Amniotic epithelial cell (primary cell): ENCODE measurements at regions not wholly inside any gene's neighbourhood (a gene's known extent, or its start where the extent isn't known, plus 50 kb on each side); places are given as distances from the start of the nearest gene placed in this dataset.
"Not testable (repeated sequence)": the region's sequence is repeated elsewhere in the genome, so short reads cannot be mapped to it uniquely, and the experiment has no call there.

ENCODE experiments used
- DNase-seq: peaks from one replicate; pipeline ENCODE4 v3.0.0-alpha.2; 2010; ENCODE audit warnings: low read depth

DNA sequence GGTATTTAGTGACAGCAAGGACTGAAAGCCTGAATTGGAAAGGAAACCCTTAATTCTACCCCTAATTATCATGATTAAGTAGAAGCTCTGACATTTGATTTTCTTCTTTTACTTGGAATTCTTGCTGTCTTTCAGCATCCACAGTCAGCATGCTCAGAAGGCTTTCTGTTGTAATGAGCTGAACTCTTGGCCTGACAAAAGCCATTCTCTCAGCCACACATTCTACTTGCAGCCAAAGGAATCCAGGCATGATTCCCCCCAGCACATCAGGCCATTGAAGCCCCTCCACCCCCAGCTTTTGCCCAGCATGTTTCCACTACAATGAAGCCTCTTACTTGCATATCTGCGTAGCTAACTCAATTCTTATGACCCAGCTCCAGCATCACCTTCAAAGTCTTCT is 94.3 kb upstream of the FRMD4A start:
- no peak for DNase-seq

DNA sequence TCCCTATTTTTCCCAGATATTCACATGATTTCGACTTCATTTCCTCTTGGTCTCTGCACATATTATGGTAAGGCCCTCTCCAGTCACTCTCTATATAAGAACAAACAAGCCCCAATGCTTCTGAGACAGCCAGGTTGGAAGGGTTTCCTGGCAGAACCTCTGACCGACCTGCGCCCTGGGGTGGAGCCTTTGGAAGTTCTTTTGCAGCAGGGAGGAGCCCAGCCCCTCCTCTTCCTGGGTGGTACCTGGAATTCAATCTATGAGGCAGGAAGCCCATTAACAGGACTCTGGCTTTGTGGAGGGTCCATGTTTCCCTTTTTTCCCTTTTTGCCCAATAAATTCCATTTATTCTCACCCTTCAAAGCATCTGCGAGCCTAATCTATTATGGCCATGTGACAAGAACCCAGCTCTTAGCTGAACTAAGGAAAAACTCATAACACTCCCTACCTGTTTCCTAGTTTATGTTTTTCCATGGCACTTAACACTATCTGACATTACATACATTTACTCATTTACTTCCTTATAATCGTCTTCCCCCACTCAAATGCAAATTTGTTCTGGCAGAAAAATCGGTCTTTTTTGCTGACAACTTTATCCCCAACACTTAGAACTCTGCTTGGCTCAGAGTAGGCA is 92.5 kb upstream of the FRMD4A start:
- DNase-seq, result no peak

DNA sequence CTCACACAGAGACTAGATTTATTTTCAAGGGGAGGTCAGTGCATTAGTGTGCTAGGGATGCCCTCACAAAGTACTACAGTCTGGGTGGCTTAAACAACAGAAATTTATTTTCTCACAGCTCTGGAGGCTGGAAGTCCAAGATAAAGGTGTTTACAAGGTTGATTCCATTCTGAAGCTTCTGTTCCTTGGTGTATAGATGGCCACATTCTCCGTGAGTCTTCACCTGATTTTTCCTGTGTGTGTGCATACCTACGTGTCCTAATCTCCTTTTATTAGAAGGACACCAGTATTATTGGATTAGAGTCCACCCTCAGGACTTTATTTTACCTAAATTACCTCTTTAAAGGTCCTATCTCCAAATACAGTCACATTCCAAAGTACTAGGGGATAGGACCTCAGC is 91.7 kb upstream of the FRMD4A start:
- DNase-seq, result no peak

DNA sequence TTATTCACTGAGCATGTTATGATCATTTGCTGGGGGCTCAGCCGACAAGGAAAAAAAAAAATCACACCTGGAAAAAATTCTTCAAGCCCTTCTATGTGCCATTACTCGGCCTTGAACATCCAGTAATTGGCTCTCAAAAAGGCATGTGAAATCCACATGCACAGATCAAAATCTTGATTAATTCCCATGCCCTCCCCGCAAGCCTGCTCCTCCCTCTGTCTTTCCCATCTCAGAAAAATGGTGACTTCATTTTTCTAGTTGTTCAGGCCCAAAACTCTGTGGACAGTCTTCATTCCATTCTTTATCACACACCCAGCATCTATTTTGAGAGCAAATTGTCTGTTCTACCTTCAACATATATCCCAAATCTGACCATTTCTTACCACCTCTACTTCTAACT is 91.2 kb upstream of the FRMD4A start:
- no peak for DNase-seq

DNA sequence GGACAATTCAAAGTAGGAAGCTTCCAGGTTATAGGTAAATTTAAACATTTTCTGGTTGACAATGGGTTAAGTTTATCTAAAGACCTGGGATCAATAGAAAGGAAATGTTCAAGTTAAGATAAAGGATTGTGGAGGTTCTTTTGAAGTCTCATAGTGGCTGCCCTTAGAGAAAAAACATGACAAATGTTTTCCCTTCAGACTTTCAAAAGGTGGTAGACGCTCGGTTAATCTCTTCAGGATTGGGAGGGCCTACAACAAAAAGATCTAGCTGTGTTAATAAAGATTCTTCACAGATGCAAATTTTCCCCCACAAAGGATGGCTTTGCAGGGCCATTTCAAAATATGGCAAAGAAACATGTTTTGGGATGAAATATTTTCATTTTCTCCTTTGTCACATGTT is 86.6 kb upstream of the FRMD4A start:
- not testable (repeated sequence) for DNase-seq

DNA sequence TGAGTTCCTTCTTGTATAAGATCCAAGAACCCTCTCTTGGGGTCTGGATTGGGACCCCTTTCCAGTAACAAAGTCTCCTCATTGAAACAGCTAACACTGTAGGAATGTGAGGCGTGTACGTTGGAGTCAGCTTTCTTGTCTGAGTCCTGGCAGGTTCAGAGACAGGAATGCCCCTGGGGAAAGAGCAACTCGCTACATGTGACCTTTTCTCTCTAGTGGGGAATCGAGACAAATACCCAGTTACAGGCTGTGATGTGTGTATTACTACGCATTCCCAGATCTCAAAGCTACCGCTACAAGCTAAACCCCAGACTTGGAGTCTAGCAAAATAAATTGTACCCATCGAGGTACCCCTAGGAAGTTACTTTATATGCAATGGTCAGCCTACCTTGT is 85.6 kb upstream of the FRMD4A start:
- DNase-seq, result peak; percentile 24

DNA sequence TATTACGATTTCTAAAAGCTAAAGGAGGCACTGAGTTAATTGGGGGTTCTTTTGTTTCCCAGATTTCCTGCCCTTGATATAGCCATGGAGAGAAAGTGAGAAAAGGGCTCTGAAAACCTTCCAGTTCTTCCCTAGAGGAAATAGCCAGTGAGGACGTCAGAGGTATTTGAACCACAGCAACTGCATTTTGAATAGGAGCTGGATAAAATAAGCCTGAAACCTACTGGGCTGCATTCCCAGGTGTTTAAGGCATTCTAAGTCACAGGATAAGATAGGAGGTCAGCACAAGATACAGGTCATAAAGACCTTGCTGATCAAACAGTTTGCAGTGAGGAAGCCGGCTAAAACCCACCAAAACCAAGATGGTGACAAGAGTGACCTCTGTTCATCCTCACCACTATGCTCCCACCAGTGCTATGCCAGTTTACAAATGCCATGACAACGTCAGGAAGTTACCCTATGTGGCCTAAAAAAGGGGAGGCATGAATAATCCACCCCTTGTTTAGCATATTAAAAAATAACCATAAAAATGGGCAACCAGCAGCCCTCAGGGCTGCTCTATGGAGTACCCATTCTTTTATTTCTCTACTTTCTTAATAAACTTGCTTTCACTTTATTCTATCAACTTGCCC is 85.1 kb upstream of the FRMD4A start:
- DNase-seq, result no peak

DNA sequence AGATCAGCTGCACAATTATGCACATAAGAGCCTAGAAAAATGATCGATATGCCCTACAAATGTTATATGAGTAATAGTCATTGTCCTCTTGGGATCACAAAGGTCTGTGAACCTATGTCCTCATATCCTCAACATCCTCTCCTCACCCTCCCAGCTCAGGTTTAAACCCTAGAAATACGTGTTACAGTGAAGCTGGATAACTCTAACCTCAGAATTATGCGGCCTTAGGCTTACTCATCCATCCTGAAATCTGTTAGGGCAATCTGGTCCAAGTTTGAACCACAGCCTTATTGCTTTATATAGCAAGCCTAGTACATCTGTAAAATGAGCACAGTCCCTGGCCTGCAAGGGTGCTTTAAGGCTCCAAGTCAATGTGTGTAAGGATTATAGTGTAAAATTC is 84.2 kb upstream of the FRMD4A start:
- DNase-seq, result peak; percentile 87

DNA sequence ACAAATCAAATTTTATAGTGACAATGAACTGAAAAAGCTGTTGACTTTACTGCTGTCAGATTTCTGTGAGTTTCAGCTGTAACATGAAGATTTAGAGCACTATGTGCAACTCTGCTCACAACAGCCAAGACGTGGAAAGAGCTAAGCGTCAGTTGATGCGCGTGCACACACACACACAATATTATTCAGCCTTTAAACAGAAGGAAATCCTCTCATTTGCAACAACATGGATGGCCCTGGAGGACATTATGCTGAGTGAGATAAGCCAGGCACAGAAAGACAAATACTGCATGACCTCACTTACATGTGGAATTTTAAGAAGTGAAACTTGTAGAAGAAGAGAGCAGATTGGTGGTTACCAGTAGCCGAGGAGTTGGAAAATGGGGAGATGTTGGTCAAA is 82.8 kb upstream of the FRMD4A start:
- peak; percentile 31 for DNase-seq

DNA sequence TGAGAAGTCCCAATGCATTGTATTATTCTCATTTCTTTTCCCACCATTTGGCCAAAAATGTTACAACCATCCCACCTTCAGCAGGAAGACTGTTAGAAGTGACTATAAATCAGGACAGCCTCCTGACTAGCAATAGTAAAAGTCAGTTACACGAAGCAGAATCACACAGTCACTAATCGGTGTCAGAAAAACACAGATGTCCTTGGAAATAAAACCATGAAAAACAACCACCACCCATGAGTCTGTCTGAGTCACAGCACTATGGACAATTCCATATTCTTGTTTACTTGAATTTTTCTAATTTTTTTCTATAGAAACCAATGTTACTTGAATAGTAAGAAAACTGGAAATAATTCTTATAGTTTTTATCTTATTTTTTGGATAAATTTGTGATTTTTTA is 81.9 kb upstream of the FRMD4A start:
- peak; percentile 51 for DNase-seq

DNA sequence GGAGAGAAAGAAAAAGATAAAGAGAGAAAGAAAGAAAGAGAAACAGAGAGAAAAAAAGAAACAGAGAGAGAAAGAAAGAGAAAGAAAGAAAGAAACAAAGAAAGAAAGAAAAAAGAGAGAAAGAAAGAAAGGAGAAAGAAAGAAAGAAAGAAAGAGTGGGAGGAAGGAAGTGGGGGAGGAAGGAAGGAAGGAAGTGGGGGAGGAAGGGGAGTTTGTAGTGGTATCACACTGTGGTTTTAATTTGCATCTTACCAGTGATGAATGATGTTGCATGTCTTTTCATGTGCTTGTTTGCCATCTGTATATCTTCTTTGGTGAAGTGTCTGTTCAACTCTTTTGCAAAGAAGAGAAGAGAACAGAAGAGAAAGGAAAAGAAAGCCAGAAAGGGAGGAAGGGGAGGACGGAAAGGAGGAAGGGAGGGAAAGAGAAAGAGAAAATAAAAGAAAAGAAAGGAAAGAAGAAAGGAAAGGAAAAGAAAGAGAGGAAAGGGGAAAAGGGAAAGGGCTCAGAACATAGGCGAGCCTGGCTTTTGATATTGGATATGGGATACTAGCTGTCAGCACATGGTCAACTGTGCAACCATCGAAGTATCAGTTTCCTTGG is 79.2 kb upstream of the FRMD4A start:
- DNase-seq, result peak; percentile 32

DNA sequence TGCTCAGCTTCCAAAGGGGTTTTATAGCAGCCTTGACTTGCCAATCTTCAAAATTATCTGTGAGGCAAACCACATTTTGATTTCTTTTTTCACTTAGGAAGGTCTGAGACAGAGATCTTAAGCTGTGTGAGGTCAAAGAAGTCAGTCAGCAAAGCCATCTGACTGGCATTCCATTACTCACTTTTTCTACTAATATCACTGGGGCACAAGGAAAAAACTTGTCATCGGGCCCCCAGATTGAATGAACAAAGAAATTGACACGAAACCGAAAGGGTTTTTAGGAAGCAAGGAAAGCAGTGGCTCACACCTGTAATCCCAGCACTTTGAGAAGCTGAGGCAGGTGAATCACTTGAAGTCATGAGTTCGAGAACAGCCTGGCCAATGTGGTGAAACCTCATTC is 78.5 kb upstream of the FRMD4A start:
- peak; percentile 12 for DNase-seq

DNA sequence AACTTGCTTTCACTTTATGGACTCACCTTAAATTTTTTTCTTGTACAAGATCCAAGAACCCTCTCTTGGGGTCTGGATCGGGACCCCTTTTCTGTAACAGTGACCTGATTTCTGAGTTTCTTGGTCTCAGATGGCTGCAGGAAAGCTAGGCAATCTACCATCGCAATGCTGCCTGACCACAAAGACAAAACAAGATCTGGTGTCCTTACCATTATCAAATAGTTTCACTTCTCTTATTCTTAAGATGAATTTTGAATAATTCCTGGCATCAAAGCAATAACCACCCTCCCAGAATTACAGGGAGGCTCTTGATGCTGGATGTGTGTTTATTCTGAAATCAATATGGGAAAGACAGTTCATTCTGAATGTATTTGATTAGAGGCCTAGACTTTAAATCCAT is 77.4 kb upstream of the FRMD4A start:
- no peak for DNase-seq

DNA sequence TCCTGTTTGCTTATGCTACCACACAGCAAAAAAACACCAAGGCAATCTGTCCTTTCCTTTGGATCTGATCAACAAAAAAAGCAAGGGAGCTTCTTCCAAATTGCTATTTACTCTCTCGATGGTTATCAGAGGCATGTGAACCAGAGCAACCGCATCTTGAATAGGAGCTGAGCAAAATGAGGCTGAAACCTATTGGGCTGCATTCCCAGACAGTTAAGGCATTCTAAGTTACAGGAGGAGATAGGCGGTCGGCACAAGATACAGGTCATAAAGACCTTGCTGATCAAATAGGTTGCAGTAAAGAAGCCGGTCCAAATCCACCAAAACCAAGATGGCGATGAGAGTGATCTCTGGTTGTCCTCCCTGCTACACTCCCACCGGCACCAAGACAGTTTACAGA is 76.8 kb upstream of the FRMD4A start:
- peak; percentile 43 for DNase-seq

DNA sequence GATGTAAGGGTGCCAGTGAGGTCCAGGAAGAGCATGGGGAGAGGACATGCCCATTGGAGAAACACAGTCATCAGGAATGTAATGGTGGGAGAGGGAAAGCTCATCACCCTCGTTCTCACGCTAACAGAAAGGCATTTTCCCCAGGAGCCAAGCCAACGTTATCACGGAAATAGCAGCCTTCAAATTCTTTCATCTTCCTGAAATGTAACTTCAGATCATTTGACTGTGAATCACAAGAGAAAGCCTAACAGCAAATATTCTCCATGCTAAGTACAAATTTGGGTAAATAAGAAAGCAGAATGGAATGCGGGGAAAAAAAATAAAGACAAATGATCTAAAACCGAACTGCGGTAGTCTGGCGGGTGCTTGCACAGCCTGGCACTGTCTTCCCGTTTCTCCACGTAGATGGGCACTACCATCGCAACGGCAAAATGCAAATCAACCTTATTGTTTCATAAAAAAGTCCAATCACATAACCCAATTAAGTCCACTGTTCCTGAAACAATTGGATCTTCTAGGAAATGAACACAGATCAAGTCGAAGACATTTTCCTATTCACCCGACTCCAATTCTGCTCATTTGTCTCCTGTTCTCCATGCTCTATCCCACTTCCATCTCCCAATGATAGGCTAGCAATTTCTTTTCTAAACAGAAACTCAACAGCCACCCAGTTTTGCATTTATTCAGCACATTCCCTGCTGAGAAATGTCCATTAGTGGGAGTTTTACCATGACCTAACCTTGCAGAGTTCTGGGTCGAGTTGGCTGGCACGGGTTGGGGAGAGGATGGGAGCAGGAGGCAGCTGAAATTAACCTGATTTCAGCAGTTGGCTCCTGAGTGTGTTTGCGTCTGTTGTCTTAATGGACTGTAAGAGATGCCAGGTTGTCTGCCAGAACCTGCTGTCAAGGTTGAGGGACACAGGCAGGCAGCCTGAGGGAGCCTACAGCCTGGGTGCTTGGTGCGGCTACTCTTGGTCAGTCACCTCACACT is 74.6 kb upstream of the FRMD4A start:
- DNase-seq, result peak; percentile 99

DNA sequence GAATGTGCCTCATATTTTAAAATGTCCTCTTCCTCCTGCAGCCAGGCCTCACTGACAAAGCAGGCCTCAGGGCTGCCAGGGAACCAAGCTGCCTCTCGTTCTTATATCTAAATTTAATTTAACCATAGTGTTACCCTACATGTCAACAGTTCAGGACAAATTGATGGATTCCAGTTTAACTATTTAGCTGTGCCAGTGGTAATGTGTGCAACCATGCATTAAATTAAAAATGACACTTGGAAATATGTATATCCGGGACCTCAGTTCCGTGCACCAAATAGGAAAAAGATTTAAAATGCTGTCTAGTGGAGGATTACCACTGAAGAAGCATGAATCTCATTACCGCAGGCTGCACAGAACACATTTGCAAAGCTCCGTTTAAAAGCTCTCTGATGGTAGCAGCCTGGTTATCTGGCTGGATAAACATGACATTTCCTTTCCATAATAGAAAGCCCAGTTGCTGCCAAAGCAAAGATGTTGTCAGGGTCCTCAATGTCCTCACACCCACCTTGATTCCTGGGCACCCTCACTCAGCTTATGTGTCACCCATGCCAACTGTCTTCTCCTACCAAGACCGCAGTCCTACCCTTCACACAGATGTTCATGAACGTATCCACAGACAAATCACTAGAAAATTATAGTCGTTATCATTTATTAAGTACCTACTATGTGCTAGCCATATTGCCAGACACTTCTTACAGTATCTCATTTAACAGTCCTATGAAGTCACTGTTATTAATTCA is 73.3 kb upstream of the FRMD4A start:
- DNase-seq, result no peak

DNA sequence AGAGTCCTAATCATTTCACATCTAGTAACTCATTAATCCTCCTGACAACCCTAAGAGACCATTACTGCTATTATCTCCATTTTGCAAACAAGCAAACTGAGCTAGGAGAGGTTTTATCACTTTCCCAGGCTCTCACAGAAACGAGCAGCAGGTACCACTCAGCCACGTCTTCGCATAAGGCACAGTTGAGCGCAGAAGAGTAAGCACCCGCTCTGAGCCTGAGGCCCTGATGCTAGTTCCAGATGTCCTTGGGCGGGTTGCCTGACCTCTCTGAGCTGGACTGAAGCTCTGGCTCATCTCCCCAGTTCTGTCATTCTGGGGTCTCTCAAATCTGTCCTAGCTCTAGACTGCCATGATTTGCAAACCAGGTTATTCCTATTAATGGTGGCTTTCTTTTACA is 72.6 kb upstream of the FRMD4A start:
- no peak for DNase-seq

DNA sequence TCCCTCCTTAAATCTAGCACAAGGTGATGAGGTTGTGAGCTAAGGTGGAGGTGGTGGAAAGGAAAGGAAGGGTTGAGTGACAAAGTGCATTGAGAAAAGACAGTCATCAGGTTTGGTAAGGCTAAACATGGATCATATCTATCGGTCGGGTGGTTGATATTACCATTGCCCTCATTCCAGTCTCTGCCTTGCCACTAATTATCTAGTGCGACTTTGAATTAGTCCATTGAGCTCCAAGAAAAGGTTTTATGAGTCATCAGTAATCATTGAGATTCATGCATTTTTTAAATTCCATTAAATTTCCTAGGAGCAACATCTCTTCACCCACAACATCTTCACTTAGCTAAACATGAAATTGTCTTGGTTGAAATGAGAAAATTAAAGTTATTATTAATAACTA is 68.9 kb upstream of the FRMD4A start:
- no peak for DNase-seq

DNA sequence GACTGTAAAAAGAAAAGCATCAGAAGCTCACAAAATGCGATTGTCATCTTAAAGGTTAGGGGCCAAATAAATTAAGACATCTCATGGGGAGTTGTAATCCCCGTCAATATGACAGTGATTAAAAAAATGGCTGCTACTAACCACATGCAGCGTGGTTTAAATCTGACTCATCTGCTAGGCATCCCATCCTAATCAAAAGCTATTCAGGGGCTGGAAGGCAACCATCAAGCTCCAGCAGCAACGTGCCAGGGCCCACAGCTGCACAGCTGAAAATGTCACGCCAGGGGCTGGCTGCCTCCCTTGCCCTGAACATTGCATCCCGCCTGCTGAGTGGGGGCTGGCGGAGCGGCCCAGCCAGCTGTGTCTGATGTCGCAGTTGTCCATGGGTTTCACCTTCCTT is 66.3 kb upstream of the FRMD4A start:
- DNase-seq, result peak; percentile 96

DNA sequence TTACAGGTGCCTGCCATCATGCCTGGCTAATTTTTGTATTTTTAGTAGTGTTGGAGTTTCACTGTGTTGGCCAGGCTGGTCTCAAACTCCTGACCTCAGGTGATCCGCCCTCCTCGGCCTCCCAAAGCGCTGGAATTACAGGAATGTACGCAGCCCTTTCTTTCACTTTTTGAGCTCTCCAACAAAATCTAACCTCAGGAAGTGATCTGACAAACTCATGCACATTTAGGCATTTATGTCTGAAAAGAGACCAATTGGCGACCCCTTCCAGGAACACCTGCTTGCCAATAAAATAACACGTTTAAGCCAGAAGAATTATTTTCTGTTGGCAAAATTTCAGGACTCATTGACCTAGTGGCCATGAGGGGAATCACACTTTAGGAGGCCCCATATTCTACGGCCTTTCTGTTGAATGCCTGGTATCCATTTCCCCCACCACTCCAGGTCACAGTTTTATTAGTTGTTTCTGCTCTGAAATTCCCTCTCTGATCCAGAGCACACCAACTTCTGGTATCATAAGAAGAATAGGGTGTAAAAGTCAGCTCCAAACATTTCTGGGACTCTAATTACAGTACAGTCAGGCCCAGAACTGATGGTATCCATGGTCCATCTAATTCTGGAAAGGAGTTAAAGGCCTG is 65.8 kb upstream of the FRMD4A start:
- DNase-seq, result peak; percentile 41

DNA sequence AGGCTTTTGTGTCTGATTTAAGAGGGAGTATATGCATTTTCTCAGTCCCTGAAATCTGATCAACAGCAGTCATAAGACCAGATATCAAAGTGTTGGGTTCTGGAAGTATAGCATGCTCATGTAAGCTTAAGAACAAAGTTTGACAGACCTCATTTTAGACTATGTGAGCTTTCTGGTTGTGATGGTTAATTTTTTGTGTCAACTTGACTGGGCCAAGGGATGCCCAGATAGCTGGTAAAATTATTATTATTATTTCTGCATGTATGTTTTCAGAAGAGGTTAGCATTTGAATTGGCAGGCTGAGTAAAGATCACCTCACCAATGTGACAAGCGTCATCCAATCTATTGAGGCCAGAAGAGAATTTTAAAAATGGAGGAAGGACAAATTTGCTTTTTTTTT is 63.5 kb upstream of the FRMD4A start:
- DNase-seq, result no peak
